ENCODE measurements at regions not wholly inside any gene's neighbourhood (a gene's known extent, or its start where the extent isn't known, plus 50 kb on each side); places are given as distances from the start of the nearest gene placed in this dataset.
A peak's percentile ranks its signal among the peaks of the same experiment; 100 is the strongest.
"Not testable (repeated sequence)": the region's sequence is repeated elsewhere in the genome, so short reads cannot be mapped to it uniquely, and the experiment has no call there.

DNA sequence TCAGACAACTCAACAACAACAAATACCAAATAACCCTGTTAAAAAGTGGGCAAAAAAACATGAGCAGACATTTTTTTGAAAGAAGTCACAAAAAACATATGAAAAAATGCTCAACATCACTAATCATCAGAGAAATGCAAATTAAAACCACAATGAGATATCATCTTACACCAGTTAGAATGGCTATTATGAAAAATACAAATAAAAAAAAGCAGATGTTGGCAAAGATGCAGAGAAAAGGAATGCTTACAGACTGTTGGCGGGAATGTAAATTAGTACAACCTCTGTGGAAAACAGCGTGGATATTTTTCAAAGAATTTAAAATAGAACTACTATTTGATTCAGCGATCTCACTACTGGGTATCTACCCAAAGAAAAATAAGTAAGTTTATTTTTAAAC lies 114.0 kb downstream of the SLC38A4 start:
- DNase-seq (ENCODE audit: low read depth), result peak; percentile 69

DNA sequence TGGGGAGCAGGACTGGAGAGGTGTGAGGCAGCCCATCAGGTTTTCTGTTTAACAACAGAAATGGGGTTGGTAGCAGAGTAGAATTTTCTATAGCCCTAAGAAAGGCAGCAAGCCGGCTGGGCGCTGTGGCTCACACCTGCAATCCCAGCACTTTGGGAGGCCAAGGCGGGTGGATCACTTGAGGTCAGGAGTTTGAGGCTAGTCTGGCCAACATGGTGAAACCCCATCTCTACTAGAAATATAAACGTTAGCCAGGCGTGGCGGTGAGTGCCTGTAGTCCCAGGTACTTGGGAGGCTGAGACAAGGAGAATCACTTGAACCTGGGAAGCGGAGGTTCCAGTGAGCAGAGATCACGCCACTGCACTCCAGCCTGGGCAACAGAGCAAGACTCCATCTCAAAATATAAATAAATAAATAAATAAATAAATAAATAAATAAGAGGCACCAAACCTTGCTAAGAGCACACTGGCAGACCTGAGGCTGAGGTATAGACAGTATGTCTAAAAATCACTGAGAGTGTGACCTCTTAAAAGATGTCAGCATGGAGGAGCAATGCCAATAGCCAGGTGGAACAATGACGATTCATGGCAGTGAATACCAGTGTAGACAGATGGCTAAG lies 115.6 kb downstream of the SLC38A4 start:
- DNase-seq (ENCODE audit: low read depth), result no peak

DNA sequence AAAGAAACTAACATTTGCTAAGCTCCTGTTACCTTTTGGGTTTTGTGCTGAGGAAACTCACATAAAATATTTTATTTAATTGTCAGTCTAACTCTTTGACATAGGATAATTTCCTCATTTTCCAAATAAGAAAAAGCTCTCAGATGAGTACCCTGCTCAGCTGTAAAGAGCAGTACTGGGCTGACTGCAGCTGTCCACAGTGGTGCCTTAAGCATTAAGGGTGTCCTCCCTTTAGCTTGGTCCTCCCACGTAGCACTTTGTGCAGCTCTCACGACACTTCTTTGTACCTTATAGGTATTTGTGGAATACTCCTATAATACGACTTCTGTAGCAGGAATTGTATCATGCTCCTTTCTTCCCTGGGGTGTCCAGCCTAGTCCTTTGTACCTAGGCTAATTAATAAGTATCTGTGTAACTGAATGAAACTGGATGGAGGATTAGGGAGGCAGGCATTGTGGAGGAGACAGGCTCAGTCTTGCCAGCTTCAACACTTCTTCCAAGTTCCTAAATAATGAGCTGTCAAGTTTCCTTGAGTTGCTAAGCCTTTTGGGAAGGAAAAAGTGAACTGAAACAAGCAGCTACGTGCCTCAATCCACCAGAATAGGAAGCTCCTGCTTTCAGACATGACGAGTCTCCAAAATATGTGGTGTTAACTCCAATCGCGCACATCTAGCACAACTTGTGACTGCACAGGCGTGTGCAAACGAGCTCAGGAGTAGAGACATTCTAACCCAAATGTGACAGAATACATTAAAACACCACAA lies 123.0 kb downstream of the SLC38A4 start:
- DNase-seq (ENCODE audit: low read depth), result peak; percentile 76

DNA sequence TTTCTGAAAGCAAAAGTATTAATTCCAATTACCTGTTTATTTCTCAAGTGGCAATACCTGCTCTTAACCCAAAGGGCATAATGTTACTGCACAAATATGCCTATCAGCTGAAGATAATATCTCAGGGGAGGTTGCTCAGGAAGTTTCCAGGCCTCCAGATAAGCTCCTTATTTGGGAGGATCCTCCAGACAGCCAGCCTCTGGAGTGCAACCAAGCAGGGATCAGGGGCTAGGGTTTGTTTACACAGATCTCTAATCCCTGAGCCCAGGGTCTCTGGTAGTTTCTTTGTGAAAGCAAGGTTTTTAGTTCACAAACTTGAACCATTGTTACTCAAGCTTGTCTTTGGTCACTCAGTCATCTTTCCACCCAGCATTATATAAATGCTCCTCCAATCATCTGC lies 124.4 kb downstream of the SLC38A4 start:
- no peak for DNase-seq (ENCODE audit: low read depth)

DNA sequence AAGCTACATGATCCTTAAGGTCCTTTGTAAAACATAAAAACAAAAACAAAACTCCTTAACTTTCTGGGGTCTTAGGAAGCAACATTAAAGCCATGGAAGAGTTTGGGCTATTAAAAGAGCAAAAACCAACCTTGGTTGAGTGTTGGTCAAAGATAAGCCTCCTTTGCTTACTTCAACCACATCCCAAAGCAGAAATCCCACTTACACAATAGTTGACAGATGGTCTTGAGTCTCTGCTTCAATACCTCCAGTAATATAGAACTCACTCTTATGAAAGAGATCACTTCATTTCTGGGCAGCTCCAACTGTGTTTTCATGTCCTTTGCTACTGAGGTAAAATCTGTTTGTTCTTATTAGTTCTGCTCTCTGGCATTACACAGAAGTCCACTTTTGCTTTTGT lies 125.8 kb downstream of the SLC38A4 start:
- DNase-seq (ENCODE audit: low read depth), result peak; percentile 72

DNA sequence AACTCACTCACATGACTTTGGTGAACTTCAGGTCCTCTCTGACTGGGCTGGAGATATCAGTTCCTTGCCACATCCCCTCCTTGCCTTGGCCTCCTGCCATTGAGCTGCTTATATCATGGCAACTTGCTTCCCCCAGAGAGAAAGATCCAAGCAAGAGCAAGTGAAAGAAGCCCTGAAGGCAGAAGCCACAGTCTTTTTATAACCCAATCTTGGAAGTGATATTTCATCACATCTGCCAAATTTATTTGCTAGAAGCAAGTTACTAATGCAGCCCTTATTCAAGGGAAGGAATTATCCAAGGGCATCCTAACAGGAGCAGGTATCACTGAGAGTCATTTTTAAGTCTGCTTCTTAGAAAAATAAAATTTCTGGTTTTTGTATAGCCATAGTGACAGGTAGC lies 127.8 kb downstream of the SLC38A4 start:
- no peak for DNase-seq (ENCODE audit: low read depth)

DNA sequence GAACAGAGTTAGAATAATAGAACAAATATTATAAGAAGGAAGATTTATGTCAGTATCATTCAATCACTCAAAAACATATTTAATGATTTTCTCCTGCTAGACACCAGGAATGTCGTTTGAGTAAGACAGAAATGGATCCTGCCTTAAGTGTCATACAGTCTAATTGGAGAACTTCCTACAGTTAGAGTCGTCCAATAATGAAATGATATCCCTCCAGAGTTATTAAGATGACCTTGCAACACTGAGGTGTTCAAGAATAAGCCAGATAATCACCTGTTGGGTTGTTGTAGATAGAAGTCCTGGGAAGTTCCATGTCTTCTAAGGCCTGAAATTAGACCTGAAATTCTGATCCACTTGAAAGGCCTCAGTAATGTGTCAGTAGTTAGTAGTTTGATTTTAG lies 132.3 kb downstream of the SLC38A4 start:
- DNase-seq (ENCODE audit: low read depth), result no peak

DNA sequence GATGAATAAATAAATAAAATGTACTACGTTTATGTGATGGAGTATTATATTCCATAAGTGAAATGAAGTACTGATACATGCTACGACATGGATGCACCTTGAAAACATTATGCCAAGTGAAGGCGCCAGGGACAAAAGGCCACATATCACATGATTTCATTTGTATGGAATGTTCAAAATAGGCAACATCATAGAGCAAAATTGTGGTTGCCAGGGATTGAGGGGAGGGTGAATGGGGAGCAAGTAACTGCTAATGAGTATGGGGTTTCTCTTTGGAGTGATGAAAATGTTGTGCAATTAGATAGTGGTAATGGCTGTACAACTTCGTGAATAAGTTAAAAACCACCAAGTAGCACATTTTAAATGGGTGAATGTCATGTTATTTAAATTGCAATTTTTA lies 132.8 kb downstream of the SLC38A4 start:
- peak; percentile 84 for DNase-seq (ENCODE audit: low read depth)

DNA sequence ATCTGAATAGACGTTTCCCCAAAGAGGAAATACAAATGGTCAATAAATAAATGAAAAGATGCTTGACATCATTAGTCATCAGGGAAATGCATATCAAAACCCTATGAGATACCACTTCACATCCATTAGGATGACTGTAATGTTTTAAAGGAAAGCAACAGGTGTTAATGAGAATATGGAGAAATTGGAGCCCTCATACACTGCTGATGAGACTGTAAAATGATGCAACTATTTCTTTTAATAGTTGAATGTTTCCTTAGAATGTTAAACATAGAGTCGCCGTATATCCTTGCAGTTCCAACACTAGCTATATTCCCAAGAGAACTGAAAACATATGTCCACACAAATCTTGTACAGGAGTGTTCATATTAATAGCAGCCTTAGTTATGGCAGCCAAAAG lies 133.2 kb downstream of the SLC38A4 start:
- DNase-seq (ENCODE audit: low read depth), result peak; percentile 92

DNA sequence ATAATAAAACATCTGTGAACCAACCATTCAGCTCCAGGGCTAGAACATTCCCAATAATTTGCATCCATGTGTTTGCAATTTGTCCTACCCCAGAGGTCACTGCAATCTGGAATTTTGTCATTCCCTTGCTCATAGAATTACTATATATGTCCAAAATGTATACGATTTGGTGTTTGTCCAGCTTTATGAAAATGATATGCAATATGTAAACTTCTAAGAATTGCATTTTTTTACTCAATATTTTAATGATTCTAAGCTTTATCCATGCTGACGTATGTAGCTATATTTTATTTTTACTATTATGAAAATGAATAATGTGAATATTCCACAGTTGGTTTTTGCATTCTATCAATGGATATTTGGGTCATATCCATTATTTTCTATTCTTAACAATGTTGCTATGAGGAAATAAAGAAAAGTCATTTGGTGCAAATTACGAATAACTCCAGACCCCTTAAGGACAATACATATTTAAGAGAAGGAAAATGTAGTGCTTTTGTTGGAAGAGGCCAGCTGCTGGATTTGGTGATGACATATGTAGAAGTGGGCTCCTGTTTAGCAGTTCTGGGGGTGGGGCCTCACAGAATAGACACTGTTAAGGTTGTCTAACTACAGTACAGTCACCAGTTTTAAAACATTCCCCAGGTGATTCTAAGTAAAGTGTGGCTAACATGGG lies 139.4 kb downstream of the SLC38A4 start:
- DNase-seq (ENCODE audit: low read depth), result no peak

DNA sequence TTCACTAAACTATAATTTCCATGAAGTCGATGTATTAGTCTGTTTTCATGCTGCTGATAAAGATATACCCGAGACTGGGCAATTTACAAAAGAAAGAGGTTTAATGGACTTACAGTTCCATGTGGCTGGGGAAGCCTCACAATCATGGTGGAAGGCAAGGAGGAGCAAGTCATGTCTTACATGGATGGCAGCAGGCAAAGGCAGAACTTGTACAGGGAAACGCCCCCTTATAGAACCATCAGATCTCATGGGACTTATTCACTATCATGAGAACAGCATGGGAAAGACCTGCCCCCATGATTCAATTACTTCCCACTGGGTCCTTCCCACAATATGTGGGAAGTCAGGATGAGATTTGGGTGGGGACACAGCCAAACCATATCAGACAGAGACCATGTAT lies 141.6 kb downstream of the SLC38A4 start:
- not testable (repeated sequence) for DNase-seq (ENCODE audit: low read depth)

DNA sequence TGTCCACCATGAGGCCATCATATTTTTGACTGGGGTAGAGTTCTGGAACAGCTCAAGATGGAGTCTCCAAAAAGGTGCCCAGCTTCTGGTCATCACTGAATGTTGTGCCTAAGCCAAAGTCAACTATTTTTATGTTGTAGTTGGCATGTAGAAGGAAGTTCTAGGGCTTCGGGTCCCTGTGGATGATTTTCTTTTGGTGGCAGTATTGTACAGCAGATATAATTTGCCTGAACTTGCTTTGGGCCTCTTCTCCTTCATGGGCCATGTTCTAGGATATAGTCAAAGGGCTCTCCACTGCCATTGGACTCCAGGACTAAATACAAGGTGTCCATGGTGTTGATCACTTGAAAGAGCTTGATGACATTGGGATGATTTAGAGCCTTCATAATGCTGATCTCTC lies 143.6 kb downstream of the SLC38A4 start:
- peak; percentile 40 for DNase-seq (ENCODE audit: low read depth)

DNA sequence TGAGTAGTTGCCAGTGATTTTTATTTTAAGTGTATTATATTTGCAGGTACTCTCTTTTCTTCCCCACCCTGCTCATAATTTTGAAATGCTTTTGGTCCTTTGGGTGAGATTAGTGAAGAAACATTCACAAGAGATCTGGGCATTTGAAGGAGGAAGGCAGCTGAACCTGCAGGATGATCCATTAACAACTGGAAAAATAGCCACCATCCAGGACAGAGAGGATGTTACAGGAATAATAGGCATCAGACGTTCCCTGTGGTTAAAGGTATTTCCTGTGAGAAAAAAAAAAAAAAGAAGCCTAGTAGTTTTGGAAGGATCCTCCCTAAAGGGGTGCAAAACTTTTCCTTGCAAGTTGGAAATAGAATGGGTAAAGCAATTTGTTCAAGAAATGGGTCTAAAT lies 145.3 kb downstream of the SLC38A4 start:
- peak; percentile 86 for DNase-seq (ENCODE audit: low read depth)

DNA sequence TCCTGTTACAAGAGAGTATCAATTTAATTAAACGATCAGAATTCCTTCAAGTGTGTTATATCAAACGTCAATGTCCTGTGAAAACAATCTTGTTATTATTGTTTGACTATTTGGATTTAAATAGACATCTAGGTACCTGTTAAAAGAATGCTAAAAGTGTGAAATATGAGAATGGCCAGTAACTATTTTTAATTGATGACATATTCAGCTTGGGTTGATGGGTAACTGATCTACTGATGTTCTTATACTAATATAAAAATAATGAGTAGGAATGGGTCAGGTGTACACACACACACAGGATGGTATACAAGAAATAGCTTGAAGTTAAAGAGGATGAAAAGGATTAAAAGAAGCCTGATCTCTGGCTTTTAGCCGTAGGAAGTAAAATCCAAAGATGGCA lies 146.0 kb downstream of the SLC38A4 start:
- DNase-seq (ENCODE audit: low read depth), result no peak

DNA sequence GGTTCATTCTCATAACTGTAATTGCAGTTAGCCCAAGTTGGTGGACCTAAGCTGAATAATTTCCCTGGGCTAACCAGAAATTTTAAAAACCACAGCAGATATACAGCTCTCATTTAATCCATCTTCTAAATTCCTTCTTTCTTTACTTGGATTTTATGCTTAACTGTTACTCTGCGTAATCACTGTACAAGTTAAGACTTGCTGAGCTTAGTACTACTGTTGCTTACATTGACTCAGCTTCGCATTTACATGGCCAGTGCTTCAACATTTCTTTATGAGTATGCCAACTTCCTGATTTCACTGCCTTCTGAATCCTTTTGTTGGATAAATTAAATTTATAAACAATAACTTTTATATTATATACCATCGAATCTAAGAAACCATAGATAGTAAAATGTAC lies 147.4 kb downstream of the SLC38A4 start:
- DNase-seq (ENCODE audit: low read depth), result no peak

DNA sequence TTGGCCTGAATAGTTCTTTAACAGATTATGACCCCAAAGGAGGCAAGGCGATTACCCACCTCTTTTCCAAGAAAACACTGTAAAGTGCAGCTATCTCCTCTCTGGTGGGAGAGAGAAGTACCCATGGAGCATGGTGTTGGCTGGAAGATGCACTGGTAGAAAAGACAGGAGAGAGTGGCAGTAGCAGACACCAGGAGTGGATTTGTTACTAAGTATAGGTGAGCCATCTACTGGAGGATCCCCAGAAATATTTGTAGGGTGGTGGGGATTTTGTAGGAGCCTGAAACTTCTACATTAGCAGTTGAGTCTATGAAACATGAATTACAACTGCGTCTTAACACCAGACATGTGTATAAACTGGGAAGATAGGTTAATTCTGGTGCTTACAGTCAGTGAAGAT lies 148.0 kb downstream of the SLC38A4 start:
- peak; percentile 68 for DNase-seq (ENCODE audit: low read depth)

DNA sequence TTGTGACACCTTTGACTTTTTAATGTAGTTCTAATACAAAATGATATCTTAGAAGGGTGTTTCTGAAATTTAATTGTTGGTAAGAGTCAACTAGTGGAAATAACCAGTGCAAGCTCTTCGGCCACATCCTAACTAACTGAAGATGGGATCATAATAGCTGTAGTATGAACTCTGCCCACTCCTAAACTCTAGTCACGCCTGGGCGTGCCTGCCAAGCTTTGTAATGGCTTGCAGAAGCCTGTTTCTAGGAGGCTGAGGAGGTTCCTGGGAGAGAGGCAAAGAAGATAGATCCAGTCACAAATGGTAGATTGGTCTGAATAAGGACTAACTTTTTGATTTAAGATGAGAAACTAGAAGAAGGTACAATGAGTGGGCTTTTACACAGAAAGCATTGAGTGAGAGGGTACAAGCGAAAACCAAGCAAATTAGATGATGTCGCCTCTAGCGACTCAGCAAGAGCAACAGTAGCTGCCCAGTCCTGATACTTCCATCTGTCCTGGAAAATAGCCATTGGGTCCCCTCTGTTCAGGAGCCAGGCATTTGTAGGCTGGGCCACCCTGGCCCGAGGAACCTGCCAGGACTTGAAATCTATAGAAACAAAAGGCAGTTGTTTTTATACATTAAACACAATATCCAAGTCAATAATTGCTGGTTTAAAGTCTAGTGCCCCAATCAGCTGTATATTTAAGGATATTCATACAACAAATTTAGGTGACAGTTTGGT lies 148.8 kb downstream of the SLC38A4 start:
- DNase-seq (ENCODE audit: low read depth), result no peak

DNA sequence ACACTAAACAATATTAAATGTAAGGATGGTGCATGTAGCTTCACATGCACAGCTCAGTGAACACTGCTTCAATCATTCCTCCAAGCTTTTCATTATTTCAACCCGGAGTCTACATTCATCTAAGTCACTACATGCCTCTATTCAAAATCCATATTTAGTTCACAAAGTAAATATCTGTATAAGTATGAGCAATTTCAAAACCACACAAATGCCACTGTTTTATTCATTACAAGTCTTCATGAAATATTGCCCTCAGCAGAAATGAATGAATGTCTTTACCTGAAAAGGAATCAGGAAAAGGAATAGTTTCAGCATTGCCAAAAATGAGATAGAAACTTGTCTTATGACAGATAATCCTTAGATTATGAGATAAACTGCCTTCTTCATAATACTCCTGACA lies 149.4 kb downstream of the SLC38A4 start:
- DNase-seq (ENCODE audit: low read depth), result no peak

DNA sequence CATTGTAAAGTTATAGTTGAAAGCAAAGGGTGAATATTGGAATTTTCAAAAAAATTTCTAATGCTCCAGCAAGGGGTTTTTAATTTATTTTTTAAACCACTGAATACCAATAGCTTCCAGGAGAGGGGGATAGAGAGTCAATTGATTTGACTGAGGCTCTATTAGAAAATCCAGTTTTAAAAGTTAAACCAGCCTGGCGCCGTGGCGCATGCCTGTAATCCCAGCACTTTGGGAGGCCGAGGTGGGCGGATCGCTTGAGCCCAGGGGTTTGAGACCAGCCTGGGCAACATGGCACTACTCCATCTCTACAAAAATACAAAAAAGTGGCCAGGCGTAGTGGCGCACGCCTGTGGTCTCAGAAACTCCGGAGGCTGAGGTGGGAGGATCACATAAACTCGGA lies 150.1 kb downstream of the SLC38A4 start:
- peak; percentile 70 for DNase-seq (ENCODE audit: low read depth)

DNA sequence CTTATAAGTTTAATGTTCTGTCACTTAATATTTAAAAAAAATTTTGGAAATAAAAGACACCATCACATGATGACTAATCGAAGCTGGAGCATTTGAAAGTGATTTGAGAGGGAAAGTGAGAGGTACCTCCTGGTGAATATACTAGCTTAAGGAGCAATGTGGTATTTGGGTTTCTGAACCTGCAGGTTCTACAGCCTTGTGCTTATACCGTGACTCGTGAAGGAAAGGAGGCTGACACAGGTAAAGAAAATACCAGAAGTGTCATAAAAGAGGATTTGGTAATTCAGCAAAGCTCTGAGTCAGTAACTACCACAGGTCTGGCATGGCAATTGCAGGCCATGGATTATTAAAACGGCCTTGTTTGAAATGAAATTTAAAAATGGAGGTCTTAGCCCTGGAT lies 151.0 kb downstream of the SLC38A4 start:
- DNase-seq (ENCODE audit: low read depth), result no peak

DNA sequence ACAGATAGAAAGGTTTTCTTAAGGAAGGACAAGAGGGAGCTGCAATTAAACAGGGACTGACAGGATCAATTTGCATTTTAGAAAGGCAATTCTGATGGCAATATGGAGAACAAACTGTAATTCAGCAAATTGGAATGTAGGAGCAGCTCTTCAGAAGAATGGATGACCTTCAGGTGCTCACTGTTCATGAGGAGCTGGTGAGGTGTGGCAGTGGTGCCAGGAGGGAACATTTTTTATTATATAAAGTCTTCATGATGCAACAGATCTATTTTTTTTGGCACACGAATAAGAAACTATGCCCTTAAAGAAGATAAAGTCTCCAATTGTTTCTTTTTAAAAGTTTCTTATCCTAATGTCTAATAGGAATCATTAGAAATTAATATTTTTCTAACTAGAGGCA lies 151.7 kb downstream of the SLC38A4 start:
- no peak for DNase-seq (ENCODE audit: low read depth)

DNA sequence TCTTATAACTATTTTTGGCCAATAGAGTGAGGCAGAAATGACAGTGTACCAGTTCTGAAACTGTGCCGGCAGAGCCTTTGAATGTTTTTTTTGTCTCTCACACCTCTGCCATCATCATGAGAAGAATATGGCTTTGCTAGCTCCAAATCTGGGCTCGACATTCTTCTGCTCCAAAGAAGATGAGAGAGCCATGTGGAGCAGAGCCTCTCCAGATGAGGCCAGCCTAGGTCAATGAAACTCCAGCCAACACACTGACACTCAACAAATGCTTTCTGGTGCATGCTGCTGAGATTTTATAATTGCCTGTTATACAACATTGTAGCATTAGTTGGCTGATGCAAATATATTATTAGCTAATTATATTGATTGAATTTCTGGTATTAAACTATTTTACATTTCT lies 154.7 kb downstream of the SLC38A4 start:
- DNase-seq (ENCODE audit: low read depth), result no peak

Data from LHCN-M2 (cell line).